ENCODE measurements at regions not wholly inside any gene's neighbourhood (a gene's known extent, or its start where the extent isn't known, plus 50 kb on each side); places are given as distances from the start of the nearest gene placed in this dataset.

DNA sequence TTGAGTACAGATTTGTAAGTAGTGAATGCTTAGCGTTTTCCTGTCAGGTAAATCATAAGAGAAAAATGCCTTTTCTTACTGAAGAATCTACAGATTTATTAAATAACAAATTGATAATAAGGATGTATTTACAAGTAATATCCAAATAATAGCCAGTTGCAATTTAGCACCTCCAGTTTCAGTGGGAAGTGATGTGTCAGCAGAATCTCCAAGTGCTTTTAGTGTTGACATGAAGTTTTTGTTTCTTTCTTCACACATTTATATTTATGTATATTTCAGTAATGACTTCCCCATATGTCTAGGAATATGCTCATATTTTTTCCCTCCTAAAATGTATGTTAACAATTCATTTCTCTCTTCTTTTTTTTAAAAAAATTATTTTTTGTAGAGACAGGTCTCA lies 229.9 kb upstream of the GRIN3A start:
- TF ChIP-seq, protein P1, sequence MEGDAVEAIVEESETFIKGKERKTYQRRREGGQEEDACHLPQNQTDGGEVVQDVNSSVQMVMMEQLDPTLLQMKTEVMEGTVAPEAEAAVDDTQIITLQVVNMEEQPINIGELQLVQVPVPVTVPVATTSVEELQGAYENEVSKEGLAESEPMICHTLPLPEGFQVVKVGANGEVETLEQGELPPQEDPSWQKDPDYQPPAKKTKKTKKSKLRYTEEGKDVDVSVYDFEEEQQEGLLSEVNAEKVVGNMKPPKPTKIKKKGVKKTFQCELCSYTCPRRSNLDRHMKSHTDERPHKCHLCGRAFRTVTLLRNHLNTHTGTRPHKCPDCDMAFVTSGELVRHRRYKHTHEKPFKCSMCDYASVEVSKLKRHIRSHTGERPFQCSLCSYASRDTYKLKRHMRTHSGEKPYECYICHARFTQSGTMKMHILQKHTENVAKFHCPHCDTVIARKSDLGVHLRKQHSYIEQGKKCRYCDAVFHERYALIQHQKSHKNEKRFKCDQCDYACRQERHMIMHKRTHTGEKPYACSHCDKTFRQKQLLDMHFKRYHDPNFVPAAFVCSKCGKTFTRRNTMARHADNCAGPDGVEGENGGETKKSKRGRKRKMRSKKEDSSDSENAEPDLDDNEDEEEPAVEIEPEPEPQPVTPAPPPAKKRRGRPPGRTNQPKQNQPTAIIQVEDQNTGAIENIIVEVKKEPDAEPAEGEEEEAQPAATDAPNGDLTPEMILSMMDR (IDR thresholded peaks at IDR 0.05; ENCODE audit: low read depth, low read length): no peak
- no peak for DNase-seq
- H3K4me3 ChIP-seq (ENCODE audit: low read depth, low read length): no peak overlapping the region
- H3K9me3 ChIP-seq (ENCODE audit: severe bottlenecking): no peaks in the 10 kb centered on the region
- no peak overlapping the region for H3K27ac ChIP-seq
- no peaks in the 10 kb centered on the region for H3K27me3 ChIP-seq (ENCODE audit: insufficient read depth, low read depth, severe bottlenecking)
- H3K36me3 ChIP-seq: no peaks in the 10 kb centered on the region

GRCh38 chr9:101966691-101967090 lies 228.2 kb upstream of the GRIN3A start:
- H3K36me3 ChIP-seq: no peaks in the 10 kb centered on the region
- no peak for DNase-seq
- H3K27ac ChIP-seq: no peak overlapping the region
- H3K9me3 ChIP-seq (ENCODE audit: severe bottlenecking): no peaks in the 10 kb centered on the region
- H3K4me3 ChIP-seq (ENCODE audit: low read depth, low read length): no peak overlapping the region
- TF ChIP-seq, protein P1 (IDR thresholded peaks at IDR 0.05; ENCODE audit: low read depth, low read length): no peak
- H3K27me3 ChIP-seq (ENCODE audit: insufficient read depth, low read depth, severe bottlenecking): no peaks in the 10 kb centered on the region

- TF ChIP-seq, protein P1 (IDR thresholded peaks at IDR 0.05; ENCODE audit: low read depth, low read length): no peak
- no peak overlapping the region for H3K27ac ChIP-seq
- DNase-seq: no peak
- no peaks in the 10 kb centered on the region for H3K27me3 ChIP-seq (ENCODE audit: insufficient read depth, low read depth, severe bottlenecking)
- no peaks in the 10 kb centered on the region for H3K9me3 ChIP-seq (ENCODE audit: severe bottlenecking)
- H3K4me3 ChIP-seq (ENCODE audit: low read depth, low read length): no peak overlapping the region
- no peaks in the 10 kb centered on the region for H3K36me3 ChIP-seq
Measured at GRCh38 chr9:101957705-101958104, 219.3 kb upstream of the GRIN3A start.

DNA sequence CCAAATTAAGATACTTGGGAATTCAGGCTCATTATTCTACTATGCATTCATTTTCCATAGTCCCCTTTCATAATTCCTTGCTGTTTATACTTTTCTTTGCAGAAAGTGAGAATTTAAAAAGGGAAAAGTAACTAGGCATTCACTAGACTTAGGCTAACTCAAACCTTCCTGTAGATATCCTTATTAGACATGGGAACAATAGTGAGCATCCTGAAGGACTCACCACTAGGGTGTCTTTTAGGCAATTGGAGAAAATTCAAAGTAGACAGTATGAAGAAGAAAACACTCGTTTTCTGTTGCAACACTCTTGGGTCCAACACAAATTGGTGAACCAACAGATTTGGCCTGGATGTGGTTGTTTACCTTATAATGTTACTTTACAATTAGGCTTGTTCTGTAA lies 213.2 kb upstream of the GRIN3A start:
- H3K27me3 ChIP-seq (ENCODE audit: insufficient read depth, low read depth, severe bottlenecking): no peaks in the 10 kb centered on the region

DNA sequence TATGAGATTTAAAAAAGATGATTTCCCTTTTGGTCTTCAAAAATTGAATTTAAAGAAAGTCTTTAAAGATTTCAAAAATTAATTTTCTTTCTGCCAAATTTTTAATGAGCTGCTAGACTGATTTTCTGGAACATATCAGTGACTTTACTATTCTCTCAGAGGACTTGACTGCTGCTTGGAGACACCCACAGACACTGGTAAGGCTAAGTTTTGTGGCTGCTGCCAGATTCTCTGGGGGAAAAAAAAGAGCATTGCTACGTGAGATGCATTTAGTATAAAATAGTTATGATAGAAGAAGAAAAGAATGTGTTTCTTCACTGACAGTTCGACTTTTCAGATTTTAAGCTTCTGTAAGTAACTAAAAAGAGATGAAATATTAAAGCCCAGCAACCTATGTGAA lies 193.3 kb upstream of the GRIN3A start:
- no peak for DNase-seq
- TF ChIP-seq, protein P1 (IDR thresholded peaks at IDR 0.05; ENCODE audit: low read depth, low read length): no peak

More for the DNA sequence above, 213.2 kb upstream of the GRIN3A start:
- H3K4me3 ChIP-seq (ENCODE audit: low read depth, low read length): no peak overlapping the region
- TF ChIP-seq, protein P1 (IDR thresholded peaks at IDR 0.05; ENCODE audit: low read depth, low read length): no peak
- H3K9me3 ChIP-seq (ENCODE audit: severe bottlenecking): no peaks in the 10 kb centered on the region
- no peak for DNase-seq
- no peak overlapping the region for H3K27ac ChIP-seq
- H3K36me3 ChIP-seq: no peaks in the 10 kb centered on the region

GRCh38 chr9:101930783-101931182 lies 192.3 kb upstream of the GRIN3A start:
- Histone ChIP-seq H3K27ac (no peak overlapping the region), H3K36me3 (no peaks in the 10 kb centered on the region), H3K9me3 (ENCODE audit: severe bottlenecking) (no peaks in the 10 kb centered on the region), H3K27me3 (ENCODE audit: insufficient read depth, low read depth, severe bottlenecking) (no peaks in the 10 kb centered on the region), H3K4me3 (ENCODE audit: low read depth, low read length) (no peak overlapping the region)
- TF ChIP-seq, protein P1 (IDR thresholded peaks at IDR 0.05; ENCODE audit: low read depth, low read length): no peak
- no peak for DNase-seq

More for the DNA sequence above, 193.3 kb upstream of the GRIN3A start:
- Histone ChIP-seq H3K9me3 (ENCODE audit: severe bottlenecking) (no peaks in the 10 kb centered on the region), H3K27me3 (ENCODE audit: insufficient read depth, low read depth, severe bottlenecking) (no peaks in the 10 kb centered on the region), H3K4me3 (ENCODE audit: low read depth, low read length) (no peak overlapping the region), H3K36me3 (no peaks in the 10 kb centered on the region), H3K27ac (no peak overlapping the region)

All from WERI-Rb-1 (cell line).